ENCODE measurements at regions not wholly inside any gene's neighbourhood (a gene's known extent, or its start where the extent isn't known, plus 50 kb on each side); places are given as distances from the start of the nearest gene placed in this dataset.

GRCh38 chr6:151154418-151154817 lies 85.3 kb upstream of the AKAP12 start:
- no peak for DNase-seq (ENCODE audit: low read depth)
- H3K4me3 ChIP-seq (ENCODE audit: low read length), result no peak overlapping the region
- TF ChIP-seq CTCF (conservative IDR thresholded peaks at IDR 0.05; ENCODE audit: low read depth, low read length), result no peak

DNA sequence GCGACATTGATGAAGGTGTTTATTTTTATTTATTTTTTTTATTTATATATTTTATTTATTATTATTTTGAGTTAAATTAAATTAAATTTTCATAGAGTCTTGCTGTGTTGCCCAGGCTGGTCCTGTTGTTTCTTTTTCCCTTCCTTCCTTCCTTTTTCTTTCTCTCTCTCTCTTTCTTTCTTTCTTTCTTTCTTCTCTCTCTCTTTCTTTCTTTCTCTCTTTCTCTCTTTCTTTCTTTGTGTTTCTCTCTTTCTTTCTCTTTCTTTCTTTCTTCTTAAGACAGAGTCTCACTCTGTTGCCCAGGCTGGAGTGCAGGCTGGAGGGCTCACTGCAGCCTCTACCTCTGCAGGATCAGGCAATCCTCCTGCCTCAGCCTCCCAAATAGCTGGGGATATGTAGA lies 84.7 kb upstream of the AKAP12 start:
- DNase-seq (ENCODE audit: low read depth), result no peak
- H3K4me3 ChIP-seq (ENCODE audit: low read length), result no peak overlapping the region
- TF ChIP-seq CTCF (conservative IDR thresholded peaks at IDR 0.05; ENCODE audit: low read depth, low read length), result no peak

DNA sequence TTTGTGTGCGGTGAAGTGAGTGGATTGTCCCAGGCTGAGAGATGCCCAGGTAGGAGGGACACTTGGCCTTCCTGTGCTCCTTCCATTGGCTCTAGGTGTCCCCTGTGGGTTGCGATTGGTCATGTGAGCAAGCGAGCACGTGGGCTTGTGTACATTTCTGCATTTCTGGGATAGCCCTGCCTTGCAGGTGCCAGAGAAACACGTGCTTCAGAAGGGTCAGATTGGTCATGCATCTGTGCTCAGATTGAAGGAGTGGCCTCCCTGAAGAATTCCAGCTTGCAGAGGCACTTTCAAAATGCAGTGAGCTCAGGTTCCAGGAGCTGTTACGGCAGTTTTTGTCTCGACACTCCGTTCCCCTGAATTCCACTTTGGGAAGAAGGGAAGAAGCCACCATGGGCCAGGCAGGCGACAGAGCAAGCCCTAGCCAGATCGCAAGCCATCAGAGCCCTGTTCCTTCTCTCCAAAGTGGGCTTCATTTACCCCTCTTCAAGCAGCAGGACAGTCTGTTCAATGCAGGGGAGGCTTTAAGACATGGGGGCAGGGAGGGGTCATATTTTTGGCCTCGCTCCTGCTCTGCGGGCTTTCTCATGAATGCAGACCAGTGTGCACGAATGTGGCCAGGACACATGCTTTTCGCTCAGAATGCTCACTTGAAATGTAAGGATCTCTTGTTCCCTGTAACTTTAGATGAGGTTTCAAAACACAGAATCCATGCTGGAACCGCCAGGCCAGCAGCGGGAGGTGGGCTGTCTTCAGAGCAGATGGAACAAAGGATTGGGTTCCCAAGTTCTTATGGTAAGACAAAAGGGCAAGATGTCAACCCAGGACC lies 78.6 kb upstream of the AKAP12 start:
- TF ChIP-seq CTCF (conservative IDR thresholded peaks at IDR 0.05; ENCODE audit: low read depth, low read length), result no peak
- DNase-seq (ENCODE audit: low read depth), result peak; percentile 66
- peak overlapping the region; percentile 31 for H3K4me3 ChIP-seq (ENCODE audit: low read length)

DNA sequence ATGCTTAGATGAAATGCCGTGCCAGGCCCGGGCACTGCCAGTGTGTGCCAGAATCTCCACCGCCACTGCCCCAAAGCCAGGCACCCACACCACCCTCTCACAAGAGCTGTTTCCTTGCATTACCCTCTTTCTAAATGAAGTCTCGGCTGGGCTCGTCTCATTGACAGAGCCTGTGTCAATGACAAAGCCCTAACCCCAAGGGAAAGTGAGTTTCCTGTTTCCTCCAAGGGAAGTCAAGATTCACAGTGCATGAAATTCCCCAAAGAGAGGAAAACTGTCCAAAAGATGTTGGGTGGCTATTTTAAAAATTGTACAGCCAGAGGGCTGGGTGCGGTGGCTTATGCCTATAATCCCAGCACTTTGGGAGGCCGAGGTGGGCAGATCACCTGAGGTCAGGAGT lies 75.4 kb upstream of the AKAP12 start:
- DNase-seq (ENCODE audit: low read depth), result no peak
- H3K4me3 ChIP-seq (ENCODE audit: low read length), result no peak overlapping the region
- TF ChIP-seq CTCF (conservative IDR thresholded peaks at IDR 0.05; ENCODE audit: low read depth, low read length), result no peak

GRCh38 chr6:151166180-151166579 lies 73.6 kb upstream of the AKAP12 start:
- TF ChIP-seq CTCF (conservative IDR thresholded peaks at IDR 0.05; ENCODE audit: low read depth, low read length), result no peak
- no peak for DNase-seq (ENCODE audit: low read depth)

GRCh38 chr6:151167034-151167433 lies 72.7 kb upstream of the AKAP12 start:
- H3K4me3 ChIP-seq (ENCODE audit: low read length), result no peak overlapping the region
- no peak for DNase-seq (ENCODE audit: low read depth)

More at GRCh38 chr6:151166180-151166579, 73.6 kb upstream of the AKAP12 start:
- H3K4me3 ChIP-seq (ENCODE audit: low read length), result no peak overlapping the region

More at GRCh38 chr6:151167034-151167433, 72.7 kb upstream of the AKAP12 start:
- no peak for TF ChIP-seq CTCF (conservative IDR thresholded peaks at IDR 0.05; ENCODE audit: low read depth, low read length)

All from retinal pigment epithelial cell (primary cell).